H1 (cell line): ENCODE measurements at regions not wholly inside any gene's neighbourhood (a gene's known extent, or its start where the extent isn't known, plus 50 kb on each side); places are given as distances from the start of the nearest gene placed in this dataset.

Experiments
- BCL11A ChIP-seq, 2 experiments: IDR thresholded peaks; one replicate each; pipeline ENCODE4 v1.6.1; 2011; ENCODE audit warnings: low read depth in 2 of 2, low read length in 2 of 2, mild to moderate bottlenecking in 2 of 2
- RXRA ChIP-seq: IDR thresholded peaks from 2 replicates; pipeline ENCODE4 v1.6.1; 2011; ENCODE audit warnings: low read depth, mild to moderate bottlenecking, low read length, moderate library complexity; ENCODE audit not compliant: insufficient read depth
- SUZ12 ChIP-seq: fragments of 200-600 bp; sonication (generic); IDR thresholded peaks from 2 replicates; pipeline ENCODE4 v1.6.1; 2012; ENCODE audit warnings: mild to moderate bottlenecking, inconsistent platforms, low read length, moderate library complexity, mixed read lengths
- TCF12 ChIP-seq: IDR thresholded peaks from 2 replicates; pipeline ENCODE4 v1.6.1; 2011; ENCODE audit warnings: low read depth, mild to moderate bottlenecking, low read length
- YY1 ChIP-seq: IDR thresholded peaks from 2 replicates; pipeline ENCODE4 v1.6.1; 2011; ENCODE audit warnings: low read depth, mild to moderate bottlenecking, low read length

DNA sequence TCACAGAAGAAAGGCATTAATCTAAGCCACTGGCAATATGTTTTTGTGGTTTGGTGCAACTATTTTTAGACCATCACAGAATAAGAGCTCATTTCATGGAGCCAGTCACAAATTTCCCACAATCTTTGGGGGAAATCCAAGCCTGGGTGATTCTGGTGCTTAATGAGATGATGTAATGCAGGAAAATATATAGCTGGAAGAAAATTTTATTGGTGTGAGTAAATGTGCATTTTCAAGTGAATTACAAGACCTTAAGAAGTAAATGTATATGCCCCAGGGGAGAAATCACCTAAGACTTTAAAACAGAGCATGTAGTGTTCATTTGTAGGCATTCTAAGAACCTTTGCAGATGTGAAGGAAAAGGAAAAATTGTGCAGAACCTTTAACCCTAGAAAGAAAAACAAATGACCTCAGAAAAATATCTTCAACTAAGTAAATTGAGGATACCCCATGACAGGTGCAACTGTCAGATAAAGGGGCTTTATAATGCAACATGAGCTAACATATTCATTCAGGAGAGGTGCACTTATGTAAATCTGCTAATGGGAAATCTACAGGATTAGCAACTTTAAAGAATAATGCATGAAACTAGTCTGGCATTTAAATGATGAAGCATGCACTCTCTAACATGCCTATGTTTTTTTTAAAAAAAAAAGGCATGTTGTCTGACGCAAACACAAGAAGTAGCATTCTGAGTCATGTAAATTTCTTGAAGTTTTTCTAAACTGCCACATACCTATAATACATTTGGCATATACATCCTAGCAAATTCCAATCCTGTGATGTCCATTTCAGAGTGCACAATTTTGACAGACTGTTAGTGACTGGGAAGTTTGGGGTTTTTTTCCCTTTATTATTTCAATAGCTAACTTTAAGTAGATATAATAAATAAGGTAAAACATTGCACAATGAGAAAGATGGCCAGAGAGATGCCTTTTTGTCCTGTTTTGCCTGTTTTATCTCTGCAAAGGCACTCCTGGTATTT lies 105.1 kb downstream of the MEX3B start (continued):
- no peak for TF ChIP-seq RXRA
- TF ChIP-seq TCF12 = no peak
- no peak for TF ChIP-seq BCL11A (IDR thresholded peaks at IDR 0.05; ENCODE audit: low read depth in 2 of 2, low read length in 2 of 2)
- no peak for TF ChIP-seq YY1
- no peak for TF ChIP-seq SUZ12
- TF ChIP-seq, all 59 proteins: peak for 0
